Suprapubic skin (tissue), 4 donors: ENCODE measurements at regions not wholly inside any gene's neighbourhood (a gene's known extent, or its start where the extent isn't known, plus 50 kb on each side); places are given as distances from the start of the nearest gene placed in this dataset.

Experiments
- CTCF ChIP-seq, 2 donors: fragments of 200-600 bp in 1 of 2; fragments of 450-650 bp in 1 of 2; sonication (generic) in 1 of 2; IDR thresholded peaks; one replicate each; pipeline ENCODE4 v1.5.1; 2016 to 2019; ENCODE audit warnings: antibody characterized with exemption in 2 of 2, mild to moderate bottlenecking in 1 of 2, moderate library complexity in 1 of 2
- POLR2A ChIP-seq, 2 donors: fragments of 450-650 bp; IDR thresholded peaks; one replicate each; pipeline ENCODE4 v1.6.1; 2017; ENCODE audit warnings: antibody characterized with exemption in 2 of 2, mild to moderate bottlenecking in 2 of 2, moderate library complexity in 2 of 2
- POLR2AphosphoS5 ChIP-seq, 3 donors: sonication (generic); formaldehyde crosslinking; IDR thresholded peaks; one replicate each; pipeline ENCODE4 v1.6.1; 2017; ENCODE audit warnings: antibody characterized with exemption in 3 of 3

GRCh38 chr18:27412556-27412955 is 227.4 kb upstream of the CHST9 start:
- TF ChIP-seq POLR2A (IDR thresholded peaks at IDR 0.05) = no peak
- TF ChIP-seq CTCF (IDR thresholded peaks at IDR 0.05) = no peak
- no peak for TF ChIP-seq POLR2AphosphoS5 (IDR thresholded peaks at IDR 0.05)
